ENCODE measurements at regions not wholly inside any gene's neighbourhood (a gene's known extent, or its start where the extent isn't known, plus 50 kb on each side); places are given as distances from the start of the nearest gene placed in this dataset.

- TF ChIP-seq, protein P1, sequence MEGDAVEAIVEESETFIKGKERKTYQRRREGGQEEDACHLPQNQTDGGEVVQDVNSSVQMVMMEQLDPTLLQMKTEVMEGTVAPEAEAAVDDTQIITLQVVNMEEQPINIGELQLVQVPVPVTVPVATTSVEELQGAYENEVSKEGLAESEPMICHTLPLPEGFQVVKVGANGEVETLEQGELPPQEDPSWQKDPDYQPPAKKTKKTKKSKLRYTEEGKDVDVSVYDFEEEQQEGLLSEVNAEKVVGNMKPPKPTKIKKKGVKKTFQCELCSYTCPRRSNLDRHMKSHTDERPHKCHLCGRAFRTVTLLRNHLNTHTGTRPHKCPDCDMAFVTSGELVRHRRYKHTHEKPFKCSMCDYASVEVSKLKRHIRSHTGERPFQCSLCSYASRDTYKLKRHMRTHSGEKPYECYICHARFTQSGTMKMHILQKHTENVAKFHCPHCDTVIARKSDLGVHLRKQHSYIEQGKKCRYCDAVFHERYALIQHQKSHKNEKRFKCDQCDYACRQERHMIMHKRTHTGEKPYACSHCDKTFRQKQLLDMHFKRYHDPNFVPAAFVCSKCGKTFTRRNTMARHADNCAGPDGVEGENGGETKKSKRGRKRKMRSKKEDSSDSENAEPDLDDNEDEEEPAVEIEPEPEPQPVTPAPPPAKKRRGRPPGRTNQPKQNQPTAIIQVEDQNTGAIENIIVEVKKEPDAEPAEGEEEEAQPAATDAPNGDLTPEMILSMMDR (IDR thresholded peaks at IDR 0.05): no peak
- no peak for TF ChIP-seq POLR2A (IDR thresholded peaks at IDR 0.05)
Measured at GRCh38 chr2:226680719-226681118, 118.9 kb downstream of the IRS1 start.
